HG03064 (cell line): ENCODE measurements at regions not wholly inside any gene's neighbourhood (a gene's known extent, or its start where the extent isn't known, plus 50 kb on each side); places are given as distances from the start of the nearest gene placed in this dataset.

Source experiments
- ATAC-seq: cut with Tn5 transposase; IDR thresholded peaks from one replicate; pipeline ENCODE4 v1.9.1; 2021; ENCODE audit warnings: low read depth; ENCODE audit not compliant: unreplicated experiment

- no peak for ATAC-seq
These were observed 115.7 kb downstream of the ANKRD50 start for GRCh38 chr4:124596816-124597215.

GRCh38 chr4:124610211-124610610 lies 102.3 kb downstream of the ANKRD50 start:
- no peak for ATAC-seq
